Retina (tissue), 1 donor: ENCODE measurements at regions not wholly inside any gene's neighbourhood (a gene's known extent, or its start where the extent isn't known, plus 50 kb on each side); places are given as distances from the start of the nearest gene placed in this dataset.
"Not testable (repeated sequence)": the region's sequence is repeated elsewhere in the genome, so short reads cannot be mapped to it uniquely, and the experiment has no call there.

Experiments used
- DNase-seq: peaks from one replicate; pipeline ENCODE4 v3.0.0-alpha.2; 2016

- DNase-seq = no peak
These were observed 71.0 kb upstream of the SRD5A2 start for GRCh38 chr2:31651736-31652135.

GRCh38 chr2:31651267-31651666, 70.5 kb upstream of the SRD5A2 start:
- no peak for DNase-seq

GRCh38 chr2:31644551-31644950, 63.8 kb upstream of the SRD5A2 start:
- DNase-seq = no peak

- DNase-seq = no peak
These were observed 62.0 kb upstream of the SRD5A2 start for GRCh38 chr2:31642707-31643106.

GRCh38 chr2:31632201-31632600, 51.5 kb upstream of the SRD5A2 start:
- not testable (repeated sequence) for DNase-seq
